Lower lobe of right lung (tissue), 2 donors: ENCODE measurements at regions not wholly inside any gene's neighbourhood (a gene's known extent, or its start where the extent isn't known, plus 50 kb on each side); places are given as distances from the start of the nearest gene placed in this dataset.
"Not testable (repeated sequence)": the region's sequence is repeated elsewhere in the genome, so short reads cannot be mapped to it uniquely, and the experiment has no call there.

ENCODE experiments used
- ATAC-seq, 2 donors: fragments of 200-7000 bp; cut with Tn5 transposase; one replicate each; pipeline ENCODE4 v1.9.1; 2020 to 2022; ENCODE audit warnings: mild to moderate bottlenecking in 2 of 2, moderate library complexity in 2 of 2
- DNase-seq: peaks from one replicate; pipeline ENCODE4 v3.0.0-alpha.2; 2020
- H3K27ac ChIP-seq: fragments of 200-600 bp; one replicate; pipeline ENCODE4 v1.8.0; 2022
- H3K27me3 ChIP-seq: fragments of 200-600 bp; one replicate; pipeline ENCODE4 v1.8.0; 2022; ENCODE audit warnings: low read depth
- H3K36me3 ChIP-seq: fragments of 200-600 bp; one replicate; pipeline ENCODE4 v1.8.0; 2022; ENCODE audit warnings: mild to moderate bottlenecking
- H3K4me1 ChIP-seq: fragments of 200-600 bp; one replicate; pipeline ENCODE4 v1.8.0; 2022
- H3K4me3 ChIP-seq: fragments of 200-600 bp; one replicate; pipeline ENCODE4 v1.8.0; 2022; ENCODE audit warnings: mild to moderate bottlenecking
- H3K9me3 ChIP-seq: fragments of 200-600 bp; one replicate; pipeline ENCODE4 v1.8.0; 2022
- intact Hi-C: fragments of 100-400 bp; cut with DNase I; formaldehyde crosslinking; loops from one replicate; pipeline ENCODE4 v1.11.0; 2022
- TF ChIP-seq, protein P1 (sequence below): fragments of 200-600 bp; IDR thresholded peaks from one replicate; pipeline ENCODE4 v1.8.0; 2022; ENCODE audit warnings: antibody characterized with exemption, mild to moderate bottlenecking
- donor health status: DM: no; HTN: yes; CAD: no; lungs with severe emphysema.

DNA sequence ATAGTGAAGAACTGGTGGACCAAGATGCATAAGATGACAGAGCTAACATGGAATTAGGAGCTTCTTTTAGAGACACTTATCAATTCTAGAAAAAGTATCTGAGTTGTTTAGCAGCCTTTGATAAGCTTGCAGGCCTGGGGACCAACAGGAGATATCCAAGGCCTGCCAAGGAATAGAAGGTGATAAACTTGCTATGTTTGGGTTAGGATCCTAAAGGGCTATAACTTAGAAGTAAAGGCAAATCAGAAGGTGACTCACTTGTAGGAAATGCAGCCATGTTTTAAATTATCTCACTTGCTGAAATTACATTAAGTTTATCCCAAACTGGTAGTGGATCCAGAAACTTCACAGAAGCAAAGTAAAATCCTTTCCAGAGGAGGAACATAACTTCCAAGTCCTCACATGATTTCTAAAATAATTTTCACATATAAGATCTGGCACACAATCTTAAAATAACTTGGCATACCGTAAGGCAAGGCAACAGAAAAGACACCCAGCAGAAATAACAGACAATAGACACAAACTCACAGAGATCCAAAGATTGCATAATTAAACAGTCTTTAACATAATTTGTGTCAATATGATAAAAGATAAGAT, 69.6 kb upstream of the TEAD1 start:
- Histone ChIP-seq H3K4me1 (no peaks in the 10 kb centered on the region), H3K4me3 (no peak overlapping the region), H3K27me3 (no peaks in the 10 kb centered on the region), H3K27ac (no peak overlapping the region), H3K36me3 (no peaks in the 10 kb centered on the region), H3K9me3 (no peaks in the 10 kb centered on the region)
- no peak for ATAC-seq
- DNase-seq: no peak
- TF ChIP-seq, protein P1, sequence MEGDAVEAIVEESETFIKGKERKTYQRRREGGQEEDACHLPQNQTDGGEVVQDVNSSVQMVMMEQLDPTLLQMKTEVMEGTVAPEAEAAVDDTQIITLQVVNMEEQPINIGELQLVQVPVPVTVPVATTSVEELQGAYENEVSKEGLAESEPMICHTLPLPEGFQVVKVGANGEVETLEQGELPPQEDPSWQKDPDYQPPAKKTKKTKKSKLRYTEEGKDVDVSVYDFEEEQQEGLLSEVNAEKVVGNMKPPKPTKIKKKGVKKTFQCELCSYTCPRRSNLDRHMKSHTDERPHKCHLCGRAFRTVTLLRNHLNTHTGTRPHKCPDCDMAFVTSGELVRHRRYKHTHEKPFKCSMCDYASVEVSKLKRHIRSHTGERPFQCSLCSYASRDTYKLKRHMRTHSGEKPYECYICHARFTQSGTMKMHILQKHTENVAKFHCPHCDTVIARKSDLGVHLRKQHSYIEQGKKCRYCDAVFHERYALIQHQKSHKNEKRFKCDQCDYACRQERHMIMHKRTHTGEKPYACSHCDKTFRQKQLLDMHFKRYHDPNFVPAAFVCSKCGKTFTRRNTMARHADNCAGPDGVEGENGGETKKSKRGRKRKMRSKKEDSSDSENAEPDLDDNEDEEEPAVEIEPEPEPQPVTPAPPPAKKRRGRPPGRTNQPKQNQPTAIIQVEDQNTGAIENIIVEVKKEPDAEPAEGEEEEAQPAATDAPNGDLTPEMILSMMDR: no peak
- intact Hi-C loops: no loop called here

DNA sequence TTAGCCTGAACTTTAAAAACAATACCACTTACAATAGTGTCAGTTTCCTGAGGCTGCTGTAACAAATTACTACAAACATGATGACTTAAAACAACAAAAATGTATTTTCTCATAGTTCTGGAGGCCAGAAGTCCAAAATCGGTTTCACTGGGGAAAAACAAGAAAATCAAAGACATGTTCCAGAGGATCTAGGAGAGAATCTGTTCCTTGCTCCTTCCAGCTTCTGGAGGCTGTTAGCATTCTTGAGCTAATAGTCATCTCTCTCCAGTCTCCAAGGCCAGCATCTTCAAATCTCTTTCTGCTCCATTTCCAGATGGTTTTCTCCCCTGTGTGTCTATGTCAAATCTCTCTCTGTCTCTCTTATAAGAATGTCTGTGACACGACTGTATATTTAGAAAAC, 67.6 kb upstream of the TEAD1 start:
- no peak for DNase-seq
- Histone ChIP-seq H3K27ac (no peak overlapping the region), H3K4me3 (no peak overlapping the region), H3K9me3 (peaks cover under 1% of the 10 kb centered on the region), H3K27me3 (no peaks in the 10 kb centered on the region), H3K4me1 (no peaks in the 10 kb centered on the region), H3K36me3 (no peaks in the 10 kb centered on the region)
- no peak for ATAC-seq
- intact Hi-C loops: no loop called here
- TF ChIP-seq, protein P1: no peak

DNA sequence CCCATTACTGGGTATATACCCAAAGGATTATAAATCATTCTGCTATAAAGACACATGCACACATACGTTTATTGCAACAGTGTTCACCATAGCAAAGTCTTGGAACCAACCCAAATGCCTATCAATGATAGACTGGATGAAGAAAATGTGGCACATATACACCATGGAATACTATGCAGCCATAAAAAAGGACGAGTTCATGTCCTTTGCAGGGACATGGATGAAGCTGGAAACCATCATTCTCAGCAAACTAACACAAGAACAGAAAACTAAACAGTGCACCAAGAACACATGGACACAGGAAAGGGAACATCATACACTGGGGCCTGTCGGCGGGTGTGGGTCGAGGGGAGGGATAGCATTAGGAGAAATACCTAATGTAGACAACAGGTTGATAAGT, 65.5 kb upstream of the TEAD1 start:
- intact Hi-C loops, H3K4me1 ChIP-seq, DNase-seq, H3K4me3 ChIP-seq, H3K27me3 ChIP-seq, H3K27ac ChIP-seq, H3K36me3 ChIP-seq, H3K9me3 ChIP-seq, ATAC-seq: not testable (repeated sequence)

DNA sequence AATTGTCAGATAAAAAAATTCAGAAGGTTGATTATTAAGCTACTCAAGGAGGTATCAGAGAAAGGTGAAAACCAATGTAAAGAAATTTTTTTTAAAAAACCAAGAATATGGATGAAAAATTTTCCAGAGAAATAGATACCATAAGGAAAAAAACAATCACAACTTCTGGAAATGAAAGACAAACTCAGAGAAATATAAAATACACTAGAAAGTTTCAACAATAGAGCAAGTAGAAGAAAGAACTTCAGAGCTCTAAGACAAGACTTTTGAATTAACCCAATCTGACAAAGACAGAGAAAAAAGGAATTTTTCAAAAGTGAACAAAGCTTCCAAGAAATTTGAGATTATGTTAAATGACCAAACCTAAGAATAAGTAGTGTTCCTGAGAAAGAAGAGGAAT, 62.9 kb upstream of the TEAD1 start:
- Histone ChIP-seq H3K36me3 (no peaks in the 10 kb centered on the region), H3K9me3 (peaks cover 9% of the 10 kb centered on the region), H3K4me1 (no peaks in the 10 kb centered on the region), H3K27ac (no peak overlapping the region), H3K27me3 (no peaks in the 10 kb centered on the region), H3K4me3 (no peak overlapping the region)
- DNase-seq (no peak), ATAC-seq (no peak)
- intact Hi-C loops: no loop called here
- TF ChIP-seq, protein P1: no peak

DNA sequence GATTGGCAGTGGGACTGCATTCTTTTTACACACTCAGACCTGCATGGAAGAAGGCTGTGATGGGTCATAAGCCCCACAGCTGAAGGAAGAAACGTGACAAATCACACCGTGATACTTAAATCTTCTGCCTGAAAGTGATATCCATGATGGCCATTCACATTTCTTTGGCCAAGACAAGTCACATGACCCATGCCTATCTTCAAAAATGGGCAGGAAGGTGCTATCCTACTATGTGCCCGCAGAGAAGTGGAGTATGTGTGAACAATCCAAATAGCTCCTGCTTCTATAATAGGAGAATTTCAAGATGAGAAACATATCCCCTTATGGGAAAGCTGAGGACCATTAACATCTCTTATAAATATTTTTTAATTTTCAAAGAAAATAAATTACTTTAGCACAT, 56.6 kb upstream of the TEAD1 start:
- Histone ChIP-seq H3K4me1 (no peaks in the 10 kb centered on the region), H3K4me3 (no peak overlapping the region), H3K27me3 (no peaks in the 10 kb centered on the region), H3K9me3 (no peaks in the 10 kb centered on the region), H3K27ac (no peak overlapping the region), H3K36me3 (no peaks in the 10 kb centered on the region)
- ATAC-seq (no peak), DNase-seq (no peak)
- intact Hi-C loops: no loop called here
- TF ChIP-seq, protein P1: no peak

DNA sequence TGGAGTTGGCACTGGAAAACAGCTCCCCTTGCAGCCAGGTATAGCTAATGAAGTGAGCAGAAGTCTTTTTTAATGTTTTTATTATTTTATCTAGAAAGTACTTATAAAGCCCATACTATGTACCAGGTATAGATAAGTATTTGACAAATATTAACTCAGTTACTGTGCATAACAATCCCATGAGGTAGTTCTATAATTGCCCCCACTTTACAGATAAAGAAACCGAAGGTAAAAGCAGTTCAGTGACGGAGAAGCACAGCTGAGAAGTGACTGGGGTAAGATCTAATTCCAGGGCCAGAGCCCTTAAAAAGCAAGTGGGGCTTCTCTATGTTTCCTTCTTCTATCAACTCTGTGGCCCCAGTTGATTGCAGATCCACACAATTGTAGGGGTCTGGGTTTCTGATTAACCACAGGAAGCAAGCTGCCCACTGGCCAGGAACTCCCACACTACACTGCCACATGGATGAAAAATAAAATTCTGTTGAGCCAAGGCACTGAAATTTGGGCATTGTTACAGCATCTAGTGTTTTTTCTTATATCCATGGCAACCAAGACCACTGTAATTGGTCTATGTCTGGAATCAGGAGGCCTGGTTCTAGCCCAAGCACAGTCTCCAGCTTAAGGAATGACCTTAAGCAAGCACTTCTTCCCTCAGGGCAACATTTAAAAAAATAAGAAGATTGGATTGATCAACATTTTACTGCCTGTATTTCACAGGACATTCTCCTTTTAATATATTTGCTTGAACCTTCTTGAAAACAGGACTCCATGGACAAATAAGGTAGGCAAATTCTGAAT, 55.3 kb upstream of the TEAD1 start:
- no peak for DNase-seq
- TF ChIP-seq, protein P1: no peak

More for the DNA sequence above, 55.3 kb upstream of the TEAD1 start:
- intact Hi-C loops: no loop called here
- H3K27ac ChIP-seq: no peak overlapping the region
- H3K27me3 ChIP-seq: no peaks in the 10 kb centered on the region
- no peaks in the 10 kb centered on the region for H3K36me3 ChIP-seq
- no peak overlapping the region for H3K4me3 ChIP-seq
- no peaks in the 10 kb centered on the region for H3K4me1 ChIP-seq
- peaks cover 8% of the 10 kb centered on the region for H3K9me3 ChIP-seq
- peak in 1 of 2 donors; percentile 68 for ATAC-seq
